Lung (tissue), 11 donors: ENCODE measurements at regions not wholly inside any gene's neighbourhood (a gene's known extent, or its start where the extent isn't known, plus 50 kb on each side); places are given as distances from the start of the nearest gene placed in this dataset.

Experiments used
- ATAC-seq: fragments of 200-7000 bp; cut with Tn5 transposase; one replicate; pipeline ENCODE4 v1.9.1; 2020; ENCODE audit warnings: moderate number of reproducible peaks; ENCODE audit not compliant: insufficient read depth, low FRiP score
- DNase-seq, 3 donors: peaks; one replicate each; pipeline ENCODE4 v3.0.0-alpha.2; 2013 to 2017
- H3K27ac ChIP-seq, 2 donors: one replicate each; pipeline ENCODE4 v1.5.1; 2013; ENCODE audit warnings: mild to moderate bottlenecking in 2 of 2, moderate library complexity in 2 of 2, control low read depth in 1 of 2, inconsistent platforms in 1 of 2, low read depth in 1 of 2, low read length in 1 of 2
- H3K27me3 ChIP-seq, 3 donors: one replicate each; pipeline ENCODE4 v1.5.1; 2013; ENCODE audit warnings: low read length in 2 of 3; ENCODE audit not compliant: control insufficient read depth in 3 of 3, insufficient read depth in 3 of 3
- H3K36me3 ChIP-seq, 4 donors: one replicate each; pipeline ENCODE4 v1.5.1; 2013; ENCODE audit warnings: low read length in 4 of 4, mild to moderate bottlenecking in 1 of 4, moderate library complexity in 1 of 4; ENCODE audit not compliant: control insufficient read depth in 4 of 4, insufficient read depth in 4 of 4
- H3K4me1 ChIP-seq, 5 donors: one replicate each; pipeline ENCODE4 v1.5.1; 2013; ENCODE audit warnings: low read length in 5 of 5, mild to moderate bottlenecking in 2 of 5, moderate library complexity in 1 of 5; ENCODE audit not compliant: control insufficient read depth in 5 of 5, insufficient read depth in 5 of 5
- H3K4me3 ChIP-seq: one replicate; pipeline ENCODE4 v1.5.1; 2013; ENCODE audit warnings: mild to moderate bottlenecking, control low read depth, moderate library complexity
- H3K9ac ChIP-seq, 2 donors: one replicate each; pipeline ENCODE4 v1.5.1; 2013; ENCODE audit warnings: low read length in 2 of 2, control low read depth in 1 of 2; ENCODE audit not compliant: insufficient read depth in 1 of 2
- H3K9me3 ChIP-seq, 4 donors: one replicate each; pipeline ENCODE4 v1.5.1; 2013; ENCODE audit warnings: low read length in 3 of 4, mild to moderate bottlenecking in 1 of 4, moderate library complexity in 1 of 4; ENCODE audit not compliant: control insufficient read depth in 4 of 4, insufficient read depth in 3 of 4
- WGBS, 2 donors: extraction: QIAGEN DNeasy Blood & Tissue Kit; methylation state at CpG; one replicate each; pipeline ENCODE4 v1.1.7; 2013; 5-methylcytosine and 5-hydroxymethylcytosine counted together
- TF ChIP-seq, protein P1 (sequence below): IDR thresholded peaks from 2 replicates; pipeline ENCODE4 v1.5.1; 2012; ENCODE audit warnings: mild to moderate bottlenecking; ENCODE audit errors: control extremely low read depth, extremely low read depth
- donor health status: control.
- donor health status: control.
- donor health status: Bipolar disorder and iron deficiency.
- donor health status: healthy.
- donor health status: DM: yes; HTN: yes; CAD: no.

GRCh38 chr9:22198681-22199080 is 189.6 kb upstream of the CDKN2B start:
- Histone ChIP-seq H3K9me3 (peaks cover 0 to 7% (median 0%) of the 10 kb centered on the region in 4 donors), H3K27ac (no peak overlapping the region), H3K4me3 (no peak overlapping the region), H3K9ac (no peak overlapping the region), H3K27me3 (no peaks in the 10 kb centered on the region), H3K36me3 (no peaks in the 10 kb centered on the region), H3K4me1 (no peaks in the 10 kb centered on the region)
- TF ChIP-seq, protein P1, sequence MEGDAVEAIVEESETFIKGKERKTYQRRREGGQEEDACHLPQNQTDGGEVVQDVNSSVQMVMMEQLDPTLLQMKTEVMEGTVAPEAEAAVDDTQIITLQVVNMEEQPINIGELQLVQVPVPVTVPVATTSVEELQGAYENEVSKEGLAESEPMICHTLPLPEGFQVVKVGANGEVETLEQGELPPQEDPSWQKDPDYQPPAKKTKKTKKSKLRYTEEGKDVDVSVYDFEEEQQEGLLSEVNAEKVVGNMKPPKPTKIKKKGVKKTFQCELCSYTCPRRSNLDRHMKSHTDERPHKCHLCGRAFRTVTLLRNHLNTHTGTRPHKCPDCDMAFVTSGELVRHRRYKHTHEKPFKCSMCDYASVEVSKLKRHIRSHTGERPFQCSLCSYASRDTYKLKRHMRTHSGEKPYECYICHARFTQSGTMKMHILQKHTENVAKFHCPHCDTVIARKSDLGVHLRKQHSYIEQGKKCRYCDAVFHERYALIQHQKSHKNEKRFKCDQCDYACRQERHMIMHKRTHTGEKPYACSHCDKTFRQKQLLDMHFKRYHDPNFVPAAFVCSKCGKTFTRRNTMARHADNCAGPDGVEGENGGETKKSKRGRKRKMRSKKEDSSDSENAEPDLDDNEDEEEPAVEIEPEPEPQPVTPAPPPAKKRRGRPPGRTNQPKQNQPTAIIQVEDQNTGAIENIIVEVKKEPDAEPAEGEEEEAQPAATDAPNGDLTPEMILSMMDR, result no peak
- no peak for DNase-seq
- ATAC-seq, result no peak

GRCh38 chr9:22201256-22201655 is 192.2 kb upstream of the CDKN2B start:
- no peaks in the 10 kb centered on the region for H3K4me1 ChIP-seq
- H3K4me3 ChIP-seq, result no peak overlapping the region
- no peak for DNase-seq
- H3K27me3 ChIP-seq, result no peaks in the 10 kb centered on the region
- ATAC-seq, result no peak
- H3K27ac ChIP-seq, result no peak overlapping the region
- no peaks in the 10 kb centered on the region for H3K36me3 ChIP-seq
- peaks cover 0 to 7% (median 0%) of the 10 kb centered on the region in 4 donors for H3K9me3 ChIP-seq
- H3K9ac ChIP-seq, result no peak overlapping the region
- WGBS, 2 donors, result 87 to 100% methylated on average over 1 of the region's 1 CpG
- TF ChIP-seq, protein P1, result no peak

- Histone ChIP-seq H3K9me3 (peaks cover 0 to 7% (median 0%) of the 10 kb centered on the region in 4 donors), H3K27ac (no peak overlapping the region), H3K4me3 (no peak overlapping the region), H3K36me3 (no peaks in the 10 kb centered on the region), H3K4me1 (no peaks in the 10 kb centered on the region), H3K9ac (no peak overlapping the region), H3K27me3 (no peaks in the 10 kb centered on the region)
- TF ChIP-seq, protein P1, result no peak
- DNase-seq (peak in 2 of 3 donors; percentile 27 to 47), ATAC-seq (no peak)
- 48 to 53% methylated on average over 8 of the region's 8 CpGs for WGBS, 2 donors
Measured at GRCh38 chr9:22203371-22204138, 194.4 kb upstream of the CDKN2B start.
